CD4-positive, alpha-beta T cell treated with Interferon alpha-2 for 1 hour (primary cell): ENCODE measurements at regions not wholly inside any gene's neighbourhood (a gene's known extent, or its start where the extent isn't known, plus 50 kb on each side); places are given as distances from the start of the nearest gene placed in this dataset.

Source experiments
- DNase-seq, 2 donors: peaks; one replicate each; pipeline ENCODE4 v3.0.0-alpha.2; 2020 to 2022

GRCh38 chr15:70420948-70421482 lies 323.3 kb upstream of the TLE3 start:
- no peak for DNase-seq

- DNase-seq = no peak
Measured at GRCh38 chr15:70420086-70420947, 322.6 kb upstream of the TLE3 start.

GRCh38 chr15:70418943-70419342 lies 321.2 kb upstream of the TLE3 start:
- no peak for DNase-seq

- no peak for DNase-seq
Measured at GRCh38 chr15:70417535-70417934, 319.8 kb upstream of the TLE3 start.

- no peak for DNase-seq
Measured at GRCh38 chr15:70416829-70417228, 319.1 kb upstream of the TLE3 start.

GRCh38 chr15:70415398-70415797 lies 317.7 kb upstream of the TLE3 start:
- no peak for DNase-seq

GRCh38 chr15:70414626-70415025 lies 316.9 kb upstream of the TLE3 start:
- no peak for DNase-seq

GRCh38 chr15:70412794-70413193 lies 315.1 kb upstream of the TLE3 start:
- DNase-seq = no peak

GRCh38 chr15:70411143-70411863 lies 313.6 kb upstream of the TLE3 start:
- no peak for DNase-seq

GRCh38 chr15:70410371-70410985 lies 312.8 kb upstream of the TLE3 start:
- no peak for DNase-seq

- DNase-seq = no peak
Measured at GRCh38 chr15:70409388-70409787, 311.7 kb upstream of the TLE3 start.

- DNase-seq = no peak
Measured at GRCh38 chr15:70407955-70408354, 310.2 kb upstream of the TLE3 start.

- DNase-seq = no peak
Measured at GRCh38 chr15:70407336-70407670, 309.6 kb upstream of the TLE3 start.

- no peak for DNase-seq
Measured at GRCh38 chr15:70406617-70407335, 309.1 kb upstream of the TLE3 start.

GRCh38 chr15:70401709-70402108 lies 304.0 kb upstream of the TLE3 start:
- no peak for DNase-seq

- no peak for DNase-seq
Measured at GRCh38 chr15:70400766-70401541, 303.2 kb upstream of the TLE3 start.

GRCh38 chr15:70399204-70399603 lies 301.5 kb upstream of the TLE3 start:
- no peak for DNase-seq

- DNase-seq = no peak
Measured at GRCh38 chr15:70398694-70399093, 301.0 kb upstream of the TLE3 start.

- no peak for DNase-seq
Measured at GRCh38 chr15:70396807-70397206, 299.1 kb upstream of the TLE3 start.

GRCh38 chr15:70395164-70395563 lies 297.4 kb upstream of the TLE3 start:
- DNase-seq = no peak

GRCh38 chr15:70390723-70391122 lies 293.0 kb upstream of the TLE3 start:
- DNase-seq = no peak

- no peak for DNase-seq
Measured at GRCh38 chr15:70387993-70388392, 290.3 kb upstream of the TLE3 start.
